Activated CD4-positive, alpha-beta T cell treated with anti-CD3 and anti-CD28 coated beads, Interleukin-2, amount 50 U/mL, for 1 hour (primary cell): ENCODE measurements at regions not wholly inside any gene's neighbourhood (a gene's known extent, or its start where the extent isn't known, plus 50 kb on each side); places are given as distances from the start of the nearest gene placed in this dataset.
"Not testable (repeated sequence)": the region's sequence is repeated elsewhere in the genome, so short reads cannot be mapped to it uniquely, and the experiment has no call there.

Experiments
- DNase-seq: peaks from one replicate; pipeline ENCODE4 v3.0.0-alpha.2; 2020

GRCh38 chr2:242080575-242081214 lies 211.2 kb downstream of the RTP5 start:
- not testable (repeated sequence) for DNase-seq

- DNase-seq: not testable (repeated sequence)
Measured at GRCh38 chr2:242084034-242084433, 214.5 kb downstream of the RTP5 start.

- not testable (repeated sequence) for DNase-seq
Measured at GRCh38 chr2:242085024-242085674, 215.6 kb downstream of the RTP5 start.

- no peak for DNase-seq
Measured at GRCh38 chr2:242085941-242086621, 216.6 kb downstream of the RTP5 start.

- not testable (repeated sequence) for DNase-seq
Measured at GRCh38 chr2:242088044-242088443, 218.5 kb downstream of the RTP5 start.

- DNase-seq: peak; percentile 92
Measured at GRCh38 chr2:242088471-242089212, 219.1 kb downstream of the RTP5 start.

- DNase-seq: not testable (repeated sequence)
Measured at GRCh38 chr2:242089213-242089549, 219.7 kb downstream of the RTP5 start.

GRCh38 chr2:242097278-242097677 lies 227.7 kb downstream of the RTP5 start:
- DNase-seq: not testable (repeated sequence)

- DNase-seq: no peak
Measured at GRCh38 chr2:242098034-242098433, 228.5 kb downstream of the RTP5 start.

GRCh38 chr2:242098445-242099128 lies 229.1 kb downstream of the RTP5 start:
- no peak for DNase-seq

GRCh38 chr2:242103093-242103492 lies 233.6 kb downstream of the RTP5 start:
- DNase-seq: not testable (repeated sequence)

- not testable (repeated sequence) for DNase-seq
Measured at GRCh38 chr2:242104202-242104956, 234.8 kb downstream of the RTP5 start.

GRCh38 chr2:242107065-242107464 lies 237.5 kb downstream of the RTP5 start:
- DNase-seq: not testable (repeated sequence)

GRCh38 chr2:242108797-242109500 lies 239.4 kb downstream of the RTP5 start:
- DNase-seq: not testable (repeated sequence)

- not testable (repeated sequence) for DNase-seq
Measured at GRCh38 chr2:242109819-242110218, 240.3 kb downstream of the RTP5 start.

- DNase-seq: not testable (repeated sequence)
Measured at GRCh38 chr2:242111954-242112353, 242.4 kb downstream of the RTP5 start.

- DNase-seq: not testable (repeated sequence)
Measured at GRCh38 chr2:242113492-242113891, 244.0 kb downstream of the RTP5 start.

GRCh38 chr2:242116676-242117075 lies 247.1 kb downstream of the RTP5 start:
- not testable (repeated sequence) for DNase-seq

GRCh38 chr2:242117305-242117704 lies 247.8 kb downstream of the RTP5 start:
- DNase-seq: not testable (repeated sequence)

GRCh38 chr2:242119682-242120081 lies 250.2 kb downstream of the RTP5 start:
- DNase-seq: not testable (repeated sequence)

- DNase-seq: not testable (repeated sequence)
Measured at GRCh38 chr2:242130682-242131081, 261.2 kb downstream of the RTP5 start.
